Mucosa of gallbladder (tissue), 1 donor: ENCODE measurements at regions not wholly inside any gene's neighbourhood (a gene's known extent, or its start where the extent isn't known, plus 50 kb on each side); places are given as distances from the start of the nearest gene placed in this dataset.
"Not testable (repeated sequence)": the region's sequence is repeated elsewhere in the genome, so short reads cannot be mapped to it uniquely, and the experiment has no call there.

ENCODE experiments used
- DNase-seq: peaks from one replicate; pipeline ENCODE4 v3.0.0-alpha.2; 2020; ENCODE audit warnings: low spot score
- donor health status: DM: no; HTN: no; CAD: no.

DNA sequence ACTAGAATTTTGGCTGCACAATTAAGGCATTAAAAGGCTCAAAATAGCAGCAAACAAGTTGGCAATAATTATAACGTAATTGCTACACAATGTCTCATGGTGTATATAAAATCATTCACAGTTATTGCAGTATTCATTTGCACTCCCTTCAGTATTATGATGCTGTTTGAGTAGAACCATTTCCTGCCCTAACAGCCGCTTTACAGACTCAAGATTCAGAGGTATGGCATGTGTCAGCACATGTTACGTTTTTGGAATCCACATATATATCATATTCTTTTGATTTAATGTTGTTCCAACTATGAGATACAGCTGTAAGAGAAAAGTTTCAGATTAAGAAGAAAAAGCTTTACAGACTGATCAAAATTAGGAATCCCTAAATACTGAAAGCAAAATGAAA lies 56.3 kb upstream of the NCKAP5 start:
- no peak for DNase-seq

- no peak for DNase-seq
Measured at GRCh38 chr2:133627741-133628140, 59.5 kb upstream of the NCKAP5 start.

- no peak for DNase-seq
Measured at GRCh38 chr2:133633309-133633708, 65.0 kb upstream of the NCKAP5 start.

DNA sequence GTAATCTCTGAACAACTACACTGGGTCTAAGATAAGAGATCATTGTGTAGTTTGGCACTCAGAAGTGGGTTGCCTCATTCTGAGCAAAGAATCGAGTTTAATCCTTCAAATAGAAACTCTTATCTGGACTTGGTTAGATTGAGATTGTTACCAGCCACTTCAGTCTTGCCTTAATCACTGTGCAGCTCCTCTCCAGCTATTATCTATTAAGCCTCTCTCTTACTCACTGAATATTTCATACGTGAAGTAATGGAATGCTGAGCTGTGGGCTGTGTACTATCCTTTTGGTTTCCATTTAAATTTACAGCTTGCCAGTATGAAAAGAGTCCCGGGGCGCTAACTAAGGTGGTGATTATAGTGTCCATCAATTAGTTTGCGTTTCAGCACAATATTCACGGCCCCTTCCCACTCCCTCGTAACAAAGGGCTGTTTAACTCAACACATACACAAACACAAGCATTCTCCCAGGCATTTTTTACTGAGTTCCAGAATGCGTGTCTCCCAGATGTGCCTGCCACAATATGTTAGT lies 65.7 kb upstream of the NCKAP5 start:
- DNase-seq = no peak

GRCh38 chr2:133635131-133635530 lies 66.9 kb upstream of the NCKAP5 start:
- DNase-seq = no peak

GRCh38 chr2:133636287-133636686 lies 68.0 kb upstream of the NCKAP5 start:
- DNase-seq = no peak

DNA sequence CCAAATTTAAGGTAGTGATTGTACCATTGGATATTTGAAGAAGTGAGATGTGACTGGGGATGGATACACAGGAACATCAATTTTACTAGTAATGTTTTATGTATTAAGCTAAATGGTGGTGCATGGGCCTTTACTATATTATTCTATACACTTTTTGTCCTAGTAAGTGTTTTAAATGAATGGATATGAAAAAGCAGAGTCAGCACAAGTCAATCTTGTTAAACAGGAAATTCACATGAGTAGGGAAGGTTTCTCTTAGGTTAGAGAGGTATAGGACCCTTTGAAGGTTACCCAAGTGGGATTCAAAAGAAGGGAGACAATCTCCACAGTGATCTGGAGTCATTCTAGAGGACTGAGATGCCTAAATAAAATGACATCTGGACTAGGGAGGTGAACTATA lies 71.8 kb upstream of the NCKAP5 start:
- DNase-seq = no peak

DNA sequence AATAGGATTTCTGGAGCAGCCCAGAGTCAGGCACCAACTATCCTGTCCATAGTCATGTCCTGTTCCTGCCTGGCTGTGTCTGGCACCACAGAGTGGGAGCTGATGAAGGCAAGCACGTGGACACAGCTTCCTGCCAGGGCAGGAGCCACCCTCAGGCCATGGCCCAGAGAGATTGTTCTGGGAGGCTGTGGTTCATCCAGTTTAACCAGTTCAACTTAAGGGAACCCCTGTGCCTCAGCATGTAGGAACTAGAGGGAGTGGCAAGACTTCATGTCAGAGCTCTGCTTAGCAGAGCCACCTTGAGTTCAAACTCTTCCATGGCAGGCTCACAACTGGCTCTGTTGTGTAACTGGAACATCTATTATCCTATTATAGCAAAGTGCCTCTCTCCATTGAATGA lies 73.2 kb upstream of the NCKAP5 start:
- peak; percentile 74 for DNase-seq

DNA sequence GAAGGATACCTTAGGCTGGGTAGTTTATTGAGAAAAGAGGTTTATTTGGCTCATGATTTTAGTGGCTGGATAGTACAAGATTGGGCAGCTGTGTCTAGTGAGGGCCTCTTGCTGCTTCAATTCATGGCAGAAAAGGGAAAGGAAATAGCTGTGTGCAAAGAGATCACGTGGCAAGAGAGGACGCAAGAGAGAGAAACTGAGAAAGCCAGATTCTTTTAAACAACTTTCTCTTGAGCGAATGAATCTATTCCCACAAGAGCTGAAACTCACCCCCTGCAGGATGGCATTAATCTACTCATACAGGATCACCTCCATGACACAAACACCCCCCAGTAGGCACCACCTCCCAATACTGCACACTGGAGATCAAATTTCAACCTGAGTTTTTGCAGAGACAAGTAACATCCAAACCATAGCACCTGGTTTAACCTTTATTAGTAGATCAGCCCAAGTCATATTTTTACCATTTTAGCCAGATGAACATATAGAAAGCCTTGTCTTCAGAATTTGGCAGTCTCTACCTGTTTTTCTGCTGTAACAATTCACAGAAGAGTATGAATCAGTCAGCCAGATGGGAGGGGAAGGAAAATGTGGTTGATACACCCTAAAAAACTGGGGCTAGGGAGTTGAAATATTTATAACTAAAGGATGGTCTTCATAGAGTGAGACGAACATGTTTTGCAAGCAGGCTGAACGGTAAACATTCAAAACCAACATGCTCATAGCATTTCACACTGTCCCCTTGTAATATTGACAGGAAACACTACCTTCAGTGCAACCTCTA lies 73.9 kb upstream of the NCKAP5 start:
- DNase-seq = no peak

GRCh38 chr2:133642791-133643191 lies 74.5 kb upstream of the NCKAP5 start:
- DNase-seq = no peak

- no peak for DNase-seq
Measured at GRCh38 chr2:133643863-133644262, 75.6 kb upstream of the NCKAP5 start.

- DNase-seq = no peak
Measured at GRCh38 chr2:133644846-133645245, 76.6 kb upstream of the NCKAP5 start.

GRCh38 chr2:133647386-133647785 lies 79.1 kb upstream of the NCKAP5 start:
- not testable (repeated sequence) for DNase-seq

GRCh38 chr2:133651861-133652260 lies 83.6 kb upstream of the NCKAP5 start:
- no peak for DNase-seq

DNA sequence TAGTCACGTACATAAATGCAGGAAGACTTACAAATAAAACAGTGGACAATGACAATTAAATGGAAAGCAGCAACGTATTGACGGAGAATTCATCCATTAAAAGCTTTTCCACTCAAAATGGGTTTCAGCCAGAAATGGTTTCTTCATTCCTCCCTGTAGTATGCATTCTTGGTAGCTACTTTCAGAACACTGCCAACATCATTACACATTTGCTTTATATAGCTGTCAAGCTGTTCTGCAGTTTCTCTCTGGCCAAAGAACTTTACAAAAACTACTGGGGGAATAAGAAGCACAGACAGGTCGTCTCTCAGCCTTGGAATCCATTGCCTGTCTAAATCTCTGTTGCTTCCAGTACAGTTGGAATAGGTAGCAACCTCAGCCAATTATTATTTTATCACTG lies 84.1 kb upstream of the NCKAP5 start:
- no peak for DNase-seq

DNA sequence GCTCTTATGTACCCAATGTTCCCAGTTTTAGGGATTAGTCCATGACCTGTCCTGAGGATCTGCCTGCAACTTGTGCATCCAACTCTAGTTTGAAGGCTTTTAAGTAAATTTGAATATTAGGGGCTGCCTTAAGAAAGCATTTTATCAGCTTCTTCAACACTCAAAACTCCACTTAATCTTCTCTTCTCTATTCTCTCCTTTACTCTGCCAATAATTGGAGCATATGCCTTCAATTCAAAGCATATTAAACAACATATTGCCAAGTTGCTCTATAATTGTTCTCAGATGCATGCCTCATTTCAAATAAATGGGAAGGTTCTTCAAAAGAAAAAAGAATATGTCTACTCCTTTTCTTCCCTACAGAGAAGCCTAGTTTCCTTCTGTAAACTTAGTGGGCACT lies 84.8 kb upstream of the NCKAP5 start:
- DNase-seq = no peak

- no peak for DNase-seq
Measured at GRCh38 chr2:133654949-133655348, 86.7 kb upstream of the NCKAP5 start.

- DNase-seq = no peak
Measured at GRCh38 chr2:133655610-133656009, 87.3 kb upstream of the NCKAP5 start.

DNA sequence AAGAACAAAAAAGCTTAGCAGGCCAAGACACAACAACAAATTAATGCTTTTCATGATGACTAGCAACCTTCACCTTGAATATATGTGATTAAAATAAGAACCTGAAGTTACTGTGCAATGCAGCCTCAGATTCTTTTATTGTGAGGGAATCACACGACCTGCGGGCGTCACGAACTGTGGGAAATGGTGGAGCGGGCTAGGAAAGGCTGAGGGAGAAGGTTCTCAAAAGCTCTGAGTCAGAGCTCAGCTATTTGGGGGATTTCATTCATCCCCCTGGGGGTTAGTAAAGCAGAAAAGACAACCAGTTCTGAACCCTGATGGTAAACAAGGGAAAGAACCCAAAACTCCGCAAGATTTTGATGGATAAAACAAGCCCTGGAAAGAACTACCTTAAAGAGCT lies 89.3 kb upstream of the NCKAP5 start:
- no peak for DNase-seq

GRCh38 chr2:133658020-133658903 lies 90.0 kb upstream of the NCKAP5 start:
- DNase-seq = no peak

DNA sequence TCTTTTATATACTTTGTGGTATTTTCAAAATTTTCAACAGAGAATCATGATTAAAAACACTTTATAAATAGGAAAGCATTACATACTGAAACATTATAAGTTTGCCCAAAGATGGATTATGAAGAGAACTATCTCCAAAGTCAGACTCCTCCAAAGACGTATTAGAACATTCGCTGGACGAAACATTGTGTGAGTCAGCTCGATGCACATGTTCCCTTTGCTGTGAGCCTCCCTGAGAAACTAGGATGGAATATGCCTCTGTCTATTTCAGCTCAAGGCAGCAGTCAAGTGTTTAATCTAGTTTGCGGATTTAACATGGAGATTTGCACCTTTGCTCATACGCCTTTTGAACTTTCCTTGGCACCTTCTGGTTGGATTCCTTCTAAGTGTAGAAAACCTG lies 92.2 kb upstream of the NCKAP5 start:
- no peak for DNase-seq

- no peak for DNase-seq
Measured at GRCh38 chr2:133661392-133661791, 93.1 kb upstream of the NCKAP5 start.

DNA sequence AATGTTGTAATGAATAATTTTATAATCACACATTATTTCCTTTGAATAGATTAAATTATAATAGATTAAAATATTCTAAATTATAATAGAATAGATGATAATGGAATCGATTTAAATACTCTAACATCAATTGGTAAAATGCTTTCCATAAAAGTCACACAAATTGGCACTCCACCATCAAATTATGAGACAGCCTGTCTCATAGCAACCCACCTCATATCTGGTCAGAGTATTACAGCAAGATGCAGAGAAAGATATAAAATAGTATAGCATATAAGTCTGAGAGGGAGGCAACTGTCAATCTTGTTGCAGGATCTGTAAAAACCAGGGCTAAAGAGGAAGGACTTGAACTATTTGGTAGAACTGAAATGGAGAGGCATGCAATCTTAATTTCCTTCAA lies 98.4 kb upstream of the NCKAP5 start:
- no peak for DNase-seq
